ENCODE measurements at regions not wholly inside any gene's neighbourhood (a gene's known extent, or its start where the extent isn't known, plus 50 kb on each side); places are given as distances from the start of the nearest gene placed in this dataset.

DNA sequence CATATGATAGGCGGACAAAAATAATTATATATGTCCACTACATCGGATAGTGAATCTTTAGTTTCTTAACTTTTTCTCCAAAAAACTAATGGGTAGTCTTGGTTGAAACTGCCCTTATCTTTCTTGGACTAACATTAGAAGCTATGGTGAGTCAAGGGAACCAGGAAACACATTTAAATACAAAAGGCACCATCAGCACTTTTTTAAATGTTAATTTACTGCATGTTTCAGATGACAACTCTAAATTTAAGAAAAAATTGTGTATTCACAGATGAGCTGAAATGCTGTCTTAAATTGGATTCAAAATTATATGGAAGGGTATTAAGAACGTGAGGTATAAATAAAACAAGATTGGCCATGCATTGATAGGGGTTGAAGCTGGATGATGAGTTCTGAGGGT is 75.6 kb upstream of the CERS6 start:
- no peak for DNase-seq

DNA sequence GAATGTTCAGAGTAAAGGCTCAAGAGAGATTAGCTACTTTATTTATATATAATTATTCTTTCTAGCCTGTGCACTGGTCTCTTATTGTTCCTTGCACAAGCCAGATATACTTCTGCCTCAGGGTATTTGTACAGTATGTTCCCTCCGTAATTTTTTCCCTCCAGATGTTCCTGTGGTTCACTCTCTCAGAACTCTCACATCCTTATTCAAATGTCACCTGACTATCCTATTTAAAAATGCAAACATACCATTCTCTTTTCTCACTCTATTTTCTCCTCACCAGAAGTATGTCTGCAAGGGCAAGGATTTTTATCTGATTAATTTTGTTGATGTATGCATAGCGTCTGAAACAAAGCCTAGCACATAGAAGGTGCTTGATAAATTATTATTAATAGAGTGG is 64.0 kb upstream of the CERS6 start:
- DNase-seq: no peak

GRCh38 chr2:168392797-168393196 is 63.3 kb upstream of the CERS6 start:
- no peak for DNase-seq

DNA sequence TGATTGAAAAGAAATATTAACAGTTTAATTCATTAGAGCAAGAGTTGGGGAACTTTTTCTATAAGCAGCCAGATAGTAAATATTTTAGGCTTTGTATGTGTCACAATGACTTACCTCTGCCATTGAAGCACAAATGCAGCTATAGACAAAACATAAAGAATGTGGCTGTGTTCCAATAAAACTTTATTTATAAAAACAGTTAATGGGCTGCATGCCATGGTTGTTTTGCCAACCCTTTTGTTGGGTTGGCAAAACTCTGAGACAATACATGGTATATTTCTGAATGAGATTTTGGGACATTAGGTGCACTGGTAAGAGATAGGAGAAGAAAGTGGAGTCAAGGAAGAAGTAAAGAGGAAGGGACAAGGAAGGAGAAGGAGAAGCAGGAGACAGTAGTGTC is 61.8 kb upstream of the CERS6 start:
- no peak for DNase-seq

- no peak for DNase-seq
Measured at GRCh38 chr2:168396131-168396530, 59.9 kb upstream of the CERS6 start.

DNA sequence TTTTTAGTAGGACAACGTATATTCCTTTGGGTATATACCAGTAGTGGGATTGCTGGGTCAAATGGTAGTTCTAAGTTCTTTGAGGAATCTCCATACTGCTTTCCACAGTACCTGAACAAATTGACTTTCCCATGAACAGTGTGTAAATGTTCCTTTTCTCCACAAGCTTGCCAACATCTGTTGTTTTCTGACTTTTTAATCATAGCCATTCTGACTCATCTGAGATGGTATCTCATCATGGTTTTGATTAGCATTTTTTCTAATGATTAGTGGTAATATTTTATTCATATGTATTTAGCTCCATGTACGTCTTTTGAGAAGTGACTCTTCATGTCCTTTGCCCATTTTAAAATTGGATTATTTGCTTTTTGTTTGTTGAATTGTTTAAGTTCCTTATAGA is 58.4 kb upstream of the CERS6 start:
- no peak for DNase-seq

- no peak for DNase-seq
Measured at GRCh38 chr2:168401048-168401556, 55.0 kb upstream of the CERS6 start.

GRCh38 chr2:168401771-168402170 is 54.3 kb upstream of the CERS6 start:
- DNase-seq: no peak

DNA sequence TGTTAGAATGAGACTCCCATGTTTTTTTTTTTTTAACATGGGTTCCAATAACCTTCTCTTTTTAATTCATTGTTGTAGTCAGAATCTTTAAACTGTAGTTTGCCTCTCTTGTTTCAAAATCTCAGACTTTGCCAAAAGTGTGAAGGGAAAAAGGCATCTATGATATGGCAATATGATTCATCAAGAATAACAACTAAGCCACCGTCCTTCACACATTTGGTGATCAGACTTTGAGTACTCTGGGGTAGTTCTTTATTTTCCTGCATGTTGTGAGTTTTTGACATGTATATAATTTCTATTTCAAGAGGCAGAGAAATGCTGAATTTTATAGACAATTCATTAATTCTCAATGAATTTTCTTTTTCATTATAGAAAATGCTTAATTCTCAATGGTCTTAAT is 53.5 kb upstream of the CERS6 start:
- no peak for DNase-seq

GRCh38 chr2:168403736-168404135 is 52.3 kb upstream of the CERS6 start:
- DNase-seq: peak in 2 of 6 experiments; percentile 7 to 9

DNA sequence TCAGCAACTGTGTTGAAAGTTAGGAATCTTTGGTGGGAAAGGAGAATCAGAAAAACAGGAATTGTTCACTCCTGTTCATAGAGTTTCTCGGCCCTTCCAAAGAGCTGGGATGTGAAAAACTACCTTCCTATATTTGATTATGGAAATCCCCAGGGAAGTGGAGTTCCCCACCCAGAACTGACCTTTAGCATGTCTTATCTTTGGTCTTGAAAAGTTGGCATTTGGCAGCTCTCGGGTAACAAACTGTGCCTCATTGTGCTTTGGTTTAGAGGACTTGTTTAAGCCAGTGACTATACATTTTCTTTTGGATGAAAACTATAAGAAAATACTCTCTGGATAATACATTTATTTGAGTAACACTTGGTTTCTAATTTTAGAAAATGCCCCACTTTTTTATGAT is 51.3 kb upstream of the CERS6 start:
- no peak for DNase-seq
